ENCODE measurements at regions not wholly inside any gene's neighbourhood (a gene's known extent, or its start where the extent isn't known, plus 50 kb on each side); places are given as distances from the start of the nearest gene placed in this dataset.
"Not testable (repeated sequence)": the region's sequence is repeated elsewhere in the genome, so short reads cannot be mapped to it uniquely, and the experiment has no call there.

DNA sequence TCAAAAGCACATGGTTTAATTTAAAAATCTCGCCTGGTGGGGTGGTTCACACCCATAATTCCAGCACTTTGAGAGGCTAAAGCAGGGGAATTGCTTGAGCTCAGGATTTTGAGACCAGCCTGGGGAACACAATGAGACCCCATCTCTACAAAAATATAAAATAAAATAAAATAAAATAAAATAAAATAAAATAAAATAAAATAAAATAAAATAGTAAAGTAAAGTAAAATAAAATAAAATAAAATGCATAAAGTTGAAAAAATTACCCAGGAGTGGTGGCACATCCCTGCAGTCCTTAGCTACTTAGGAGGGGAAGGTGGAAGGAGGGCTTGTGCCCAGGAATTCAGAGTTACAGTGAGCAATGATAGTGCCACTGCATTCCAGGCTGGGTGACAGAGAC, 88.7 kb upstream of the MS4A8 start:
- Histone ChIP-seq H3K79me1 (replicated peaks; ENCODE audit: low read length, poor library complexity, severe bottlenecking) (no peaks in the 10 kb centered on the region), H3K9ac (ENCODE audit: low read length) (no peak overlapping the region), H3K4me1 (ENCODE audit: control insufficient read depth, insufficient read depth, low read depth, low read length) (no peaks in the 10 kb centered on the region), H3K27ac (ENCODE audit: low read length, poor library complexity, severe bottlenecking) (no peak overlapping the region), H2AK5ac (ENCODE audit: low read length, severe bottlenecking) (no peak overlapping the region), H4K91ac (ENCODE audit: low read length) (no peak overlapping the region), H2BK15ac (ENCODE audit: low read depth, poor library complexity, severe bottlenecking) (no peak overlapping the region), H3K36me3 (ENCODE audit: control insufficient read depth in 1 of 2, insufficient read depth in 2 of 2, low read depth in 1 of 2, low read length in 2 of 2) (no peaks in the 10 kb centered on the region), H3K4me2 (ENCODE audit: low read length, poor library complexity, severe bottlenecking) (no peak overlapping the region), H2BK120ac (ENCODE audit: low read depth, low read length) (no peak overlapping the region), H3K4ac (ENCODE audit: low read depth in 1 of 2, low read length in 2 of 2) (no peak overlapping the region), H3K23ac (ENCODE audit: low read length in 2 of 2) (no peak overlapping the region), H2BK12ac (ENCODE audit: low read length in 2 of 2) (no peak overlapping the region), H3K4me3 (ENCODE audit: insufficient read depth in 1 of 2, low read depth in 1 of 2, low read length in 2 of 2) (no peak overlapping the region), H3K14ac (ENCODE audit: low read length in 2 of 2) (no peak overlapping the region), H3K18ac (ENCODE audit: low read depth in 1 of 2, low read length in 2 of 2) (no peak overlapping the region), H3K9me3 (ENCODE audit: control insufficient read depth, low read length) (no peaks in the 10 kb centered on the region), H4K8ac (ENCODE audit: low read length) (no peak overlapping the region), H3K27me3 (ENCODE audit: control insufficient read depth in 1 of 2, insufficient read depth in 1 of 2, low read length in 2 of 2) (no peaks in the 10 kb centered on the region), H2BK5ac (ENCODE audit: low read depth, low read length, poor library complexity, severe bottlenecking) (no peak overlapping the region), H2AFZ (ENCODE audit: low read depth, low read length) (no peak overlapping the region)
- 71% methylated on average over 1 of the region's 1 CpG for WGBS
- DNase-seq: no peak

DNA sequence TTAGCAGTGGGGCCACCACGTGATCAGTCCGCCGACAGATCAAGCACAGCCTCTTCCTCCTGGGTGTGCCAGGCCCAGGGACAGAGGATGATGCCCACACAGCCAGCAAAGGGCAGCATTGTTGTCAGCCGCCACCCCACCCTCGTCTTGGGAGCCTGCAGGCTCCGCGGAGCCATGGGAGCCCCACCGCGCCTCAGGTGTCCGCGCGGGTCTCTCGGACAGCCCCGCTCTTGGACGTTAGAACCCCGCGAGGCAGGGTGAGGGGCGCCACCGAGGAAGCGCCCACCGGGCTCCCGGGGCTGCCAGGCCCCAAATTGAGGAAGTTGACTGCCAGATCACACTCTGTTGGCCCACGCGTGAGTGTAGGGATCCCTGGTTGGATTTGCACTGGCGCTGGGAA, 83.9 kb upstream of the MS4A8 start:
- no peak overlapping the region for H2BK12ac ChIP-seq (ENCODE audit: low read length in 2 of 2)
- H3K23ac ChIP-seq (ENCODE audit: low read length in 2 of 2): no peak overlapping the region
- no peaks in the 10 kb centered on the region for H3K9me3 ChIP-seq (ENCODE audit: control insufficient read depth, low read length)
- no peak overlapping the region for H4K91ac ChIP-seq (ENCODE audit: low read length)
- no peak overlapping the region for H3K18ac ChIP-seq (ENCODE audit: low read depth in 1 of 2, low read length in 2 of 2)
- H2AFZ ChIP-seq (ENCODE audit: low read depth, low read length): no peak overlapping the region
- no peak overlapping the region for H3K4ac ChIP-seq (ENCODE audit: low read depth in 1 of 2, low read length in 2 of 2)
- H4K8ac ChIP-seq (ENCODE audit: low read length): no peak overlapping the region
- no peak overlapping the region for H3K14ac ChIP-seq (ENCODE audit: low read length in 2 of 2)
- no peak overlapping the region for H2BK15ac ChIP-seq (ENCODE audit: low read depth, poor library complexity, severe bottlenecking)
- no peak overlapping the region for H3K27ac ChIP-seq (ENCODE audit: low read length, poor library complexity, severe bottlenecking)
- H3K27me3 ChIP-seq (ENCODE audit: control insufficient read depth in 1 of 2, insufficient read depth in 1 of 2, low read length in 2 of 2): no peaks in the 10 kb centered on the region
- no peak overlapping the region for H3K9ac ChIP-seq (ENCODE audit: low read length)
- DNase-seq: no peak
- no peak overlapping the region for H2BK120ac ChIP-seq (ENCODE audit: low read depth, low read length)
- no peak overlapping the region for H3K4me3 ChIP-seq (ENCODE audit: insufficient read depth in 1 of 2, low read depth in 1 of 2, low read length in 2 of 2)
- 91% methylated on average over 25 of the region's 25 CpGs for WGBS
- H3K36me3 ChIP-seq (ENCODE audit: control insufficient read depth in 1 of 2, insufficient read depth in 2 of 2, low read depth in 1 of 2, low read length in 2 of 2): no peaks in the 10 kb centered on the region
- no peak overlapping the region for H3K4me2 ChIP-seq (ENCODE audit: low read length, poor library complexity, severe bottlenecking)
- H3K4me1 ChIP-seq (ENCODE audit: control insufficient read depth, insufficient read depth, low read depth, low read length): no peaks in the 10 kb centered on the region
- no peak overlapping the region for H2AK5ac ChIP-seq (ENCODE audit: low read length, severe bottlenecking)
- no peaks in the 10 kb centered on the region for H3K79me1 ChIP-seq (replicated peaks; ENCODE audit: low read length, poor library complexity, severe bottlenecking)
- H2BK5ac ChIP-seq (ENCODE audit: low read depth, low read length, poor library complexity, severe bottlenecking): no peak overlapping the region

DNA sequence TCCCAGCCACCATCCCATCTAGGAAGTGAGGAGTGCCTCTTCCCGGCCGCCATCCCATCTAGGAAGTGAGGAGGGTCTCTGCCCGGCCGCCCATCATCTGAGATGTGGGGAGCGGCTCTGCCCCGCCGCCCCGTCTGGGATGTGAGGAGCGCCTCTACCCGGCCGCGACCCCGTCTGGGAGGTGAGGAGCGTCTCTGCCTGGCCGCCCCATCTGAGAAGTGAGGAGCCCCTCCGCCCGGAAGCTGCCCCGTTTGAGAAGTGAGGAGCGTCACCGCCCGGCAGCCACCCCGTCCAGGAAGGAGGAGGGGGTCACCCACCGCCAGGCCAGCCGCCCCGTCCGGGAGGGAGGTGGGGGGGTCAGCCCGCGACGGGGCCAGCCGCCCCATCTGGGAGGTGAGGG, 77.5 kb upstream of the MS4A8 start:
- H2BK12ac ChIP-seq (ENCODE audit: low read length in 2 of 2); H3K4ac ChIP-seq (ENCODE audit: low read depth in 1 of 2, low read length in 2 of 2); H4K91ac ChIP-seq (ENCODE audit: low read length); H2BK5ac ChIP-seq (ENCODE audit: low read depth, low read length, poor library complexity, severe bottlenecking); H2BK120ac ChIP-seq (ENCODE audit: low read depth, low read length); H3K14ac ChIP-seq (ENCODE audit: low read length in 2 of 2); H3K4me3 ChIP-seq (ENCODE audit: insufficient read depth in 1 of 2, low read depth in 1 of 2, low read length in 2 of 2); H3K9ac ChIP-seq (ENCODE audit: low read length); DNase-seq; H3K4me1 ChIP-seq (ENCODE audit: control insufficient read depth, insufficient read depth, low read depth, low read length); H3K4me2 ChIP-seq (ENCODE audit: low read length, poor library complexity, severe bottlenecking); H2AK5ac ChIP-seq (ENCODE audit: low read length, severe bottlenecking); H3K27me3 ChIP-seq (ENCODE audit: control insufficient read depth in 1 of 2, insufficient read depth in 1 of 2, low read length in 2 of 2); H3K9me3 ChIP-seq (ENCODE audit: control insufficient read depth, low read length); H2BK15ac ChIP-seq (ENCODE audit: low read depth, poor library complexity, severe bottlenecking); H3K79me1 ChIP-seq (replicated peaks; ENCODE audit: low read length, poor library complexity, severe bottlenecking); H2AFZ ChIP-seq (ENCODE audit: low read depth, low read length); H4K8ac ChIP-seq (ENCODE audit: low read length); H3K18ac ChIP-seq (ENCODE audit: low read depth in 1 of 2, low read length in 2 of 2); H3K23ac ChIP-seq (ENCODE audit: low read length in 2 of 2); H3K36me3 ChIP-seq (ENCODE audit: control insufficient read depth in 1 of 2, insufficient read depth in 2 of 2, low read depth in 1 of 2, low read length in 2 of 2); H3K27ac ChIP-seq (ENCODE audit: low read length, poor library complexity, severe bottlenecking): not testable (repeated sequence)
- WGBS: 90% methylated on average over 8 of the region's 30 CpGs

- not testable (repeated sequence) for H3K9ac ChIP-seq (ENCODE audit: low read length); H3K27me3 ChIP-seq (ENCODE audit: control insufficient read depth in 1 of 2, insufficient read depth in 1 of 2, low read length in 2 of 2); H3K14ac ChIP-seq (ENCODE audit: low read length in 2 of 2); H3K23ac ChIP-seq (ENCODE audit: low read length in 2 of 2); H2BK12ac ChIP-seq (ENCODE audit: low read length in 2 of 2); H2BK15ac ChIP-seq (ENCODE audit: low read depth, poor library complexity, severe bottlenecking); H3K4me2 ChIP-seq (ENCODE audit: low read length, poor library complexity, severe bottlenecking); H4K91ac ChIP-seq (ENCODE audit: low read length); H2AK5ac ChIP-seq (ENCODE audit: low read length, severe bottlenecking); H2BK120ac ChIP-seq (ENCODE audit: low read depth, low read length); H2AFZ ChIP-seq (ENCODE audit: low read depth, low read length); DNase-seq; H3K18ac ChIP-seq (ENCODE audit: low read depth in 1 of 2, low read length in 2 of 2); H3K36me3 ChIP-seq (ENCODE audit: control insufficient read depth in 1 of 2, insufficient read depth in 2 of 2, low read depth in 1 of 2, low read length in 2 of 2); H3K9me3 ChIP-seq (ENCODE audit: control insufficient read depth, low read length); H3K27ac ChIP-seq (ENCODE audit: low read length, poor library complexity, severe bottlenecking); H3K79me1 ChIP-seq (replicated peaks; ENCODE audit: low read length, poor library complexity, severe bottlenecking); H3K4ac ChIP-seq (ENCODE audit: low read depth in 1 of 2, low read length in 2 of 2); H3K4me3 ChIP-seq (ENCODE audit: insufficient read depth in 1 of 2, low read depth in 1 of 2, low read length in 2 of 2); H3K4me1 ChIP-seq (ENCODE audit: control insufficient read depth, insufficient read depth, low read depth, low read length); H2BK5ac ChIP-seq (ENCODE audit: low read depth, low read length, poor library complexity, severe bottlenecking); H4K8ac ChIP-seq (ENCODE audit: low read length)
- WGBS: 95% methylated on average over 12 of the region's 27 CpGs
These were observed 76.6 kb upstream of the MS4A8 start for GRCh38 chr11:60622776-60623175.
